CD4-positive, alpha-beta T cell treated with Interleukin-17A for 4 hours (primary cell): ENCODE measurements at regions not wholly inside any gene's neighbourhood (a gene's known extent, or its start where the extent isn't known, plus 50 kb on each side); places are given as distances from the start of the nearest gene placed in this dataset.

Source experiments
- DNase-seq: peaks from one replicate; pipeline ENCODE4 v3.0.0-alpha.2; 2020; ENCODE audit warnings: mixed read lengths

GRCh38 chr2:144683107-144683753 is 163.3 kb upstream of the ZEB2 start:
- no peak for DNase-seq

- DNase-seq = no peak
These were observed 162.3 kb upstream of the ZEB2 start for GRCh38 chr2:144682248-144682647.

GRCh38 chr2:144681389-144681788 is 161.5 kb upstream of the ZEB2 start:
- DNase-seq = no peak

DNA sequence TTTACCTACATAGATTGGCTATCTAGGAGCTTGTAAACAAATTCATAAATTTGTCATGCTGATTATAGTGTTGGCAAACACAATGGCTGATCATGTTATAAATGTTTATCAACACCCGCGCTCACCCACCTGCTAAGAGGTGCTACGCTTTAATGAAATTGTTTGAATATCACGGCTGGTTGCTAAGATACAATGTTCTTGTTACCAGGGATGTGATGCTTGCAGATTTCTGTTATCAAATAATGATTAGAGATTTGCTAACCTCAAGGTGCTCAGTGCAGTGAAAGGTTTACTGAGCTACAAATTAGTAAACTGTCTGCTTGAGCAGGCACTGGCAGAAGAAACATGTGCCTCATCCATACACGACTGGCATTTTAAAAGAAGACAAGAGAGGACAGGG is 160.0 kb upstream of the ZEB2 start:
- DNase-seq = no peak

- DNase-seq = no peak
These were observed 158.8 kb upstream of the ZEB2 start for GRCh38 chr2:144678736-144679135.

DNA sequence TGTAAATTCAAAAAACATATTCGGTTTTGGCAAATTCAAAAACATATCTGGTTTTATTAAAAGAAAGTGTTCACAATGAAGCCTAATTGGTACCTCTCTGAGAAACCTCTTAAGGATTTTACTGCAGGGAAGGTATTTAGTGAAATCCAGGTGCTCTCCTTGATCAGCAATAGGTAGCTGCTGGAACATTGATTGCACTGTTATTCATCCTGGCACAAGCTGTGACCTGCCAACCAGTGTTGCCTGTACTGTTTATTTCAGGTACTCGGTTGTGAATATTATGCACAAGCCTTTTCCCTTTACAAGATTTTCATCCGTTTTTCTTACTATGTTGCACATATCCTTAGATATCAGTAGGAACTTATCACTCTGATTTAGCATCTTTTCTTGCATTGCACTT is 155.8 kb upstream of the ZEB2 start:
- no peak for DNase-seq

DNA sequence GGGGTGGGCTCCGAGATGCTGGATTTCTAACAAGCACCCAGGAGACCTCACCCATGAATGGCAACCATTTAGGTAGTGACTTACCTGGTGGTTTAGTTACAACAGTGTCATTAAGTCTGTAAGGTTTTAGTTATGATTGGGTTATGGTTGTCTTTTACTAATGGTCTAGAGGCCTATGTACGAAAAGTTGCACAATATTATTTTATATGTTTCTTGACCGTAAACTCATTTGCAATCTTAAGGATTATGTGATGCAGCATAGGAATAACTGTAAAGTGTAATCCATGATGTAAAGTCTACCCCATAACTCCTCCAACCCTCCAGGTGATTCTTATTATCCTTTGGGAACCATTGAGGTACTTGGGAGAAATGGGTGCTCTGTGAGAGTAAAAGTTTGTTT is 155.4 kb upstream of the ZEB2 start:
- no peak for DNase-seq

- no peak for DNase-seq
These were observed 154.2 kb upstream of the ZEB2 start for GRCh38 chr2:144674071-144674470.

GRCh38 chr2:144673456-144673855 is 153.5 kb upstream of the ZEB2 start:
- DNase-seq = no peak

- DNase-seq = no peak
These were observed 152.0 kb upstream of the ZEB2 start for GRCh38 chr2:144671695-144672455.

DNA sequence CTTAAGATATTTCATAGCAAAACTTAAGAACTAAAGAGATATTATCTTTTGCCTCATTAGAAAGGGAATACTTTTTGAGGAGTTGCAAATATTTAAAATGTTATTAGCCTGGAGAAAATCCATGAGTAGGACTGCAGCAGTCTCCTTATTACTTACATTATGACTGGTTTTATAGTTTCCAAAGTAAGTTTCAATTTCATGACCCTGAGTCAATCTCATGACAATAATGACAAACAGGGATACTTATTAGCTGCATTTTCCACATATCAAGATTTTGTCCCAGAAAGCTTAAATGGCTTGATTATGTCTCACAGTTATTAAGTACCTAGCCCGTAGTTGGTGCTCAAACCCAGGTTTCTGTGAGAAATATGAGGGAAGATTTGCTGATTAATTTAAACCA is 150.8 kb upstream of the ZEB2 start:
- DNase-seq = no peak

DNA sequence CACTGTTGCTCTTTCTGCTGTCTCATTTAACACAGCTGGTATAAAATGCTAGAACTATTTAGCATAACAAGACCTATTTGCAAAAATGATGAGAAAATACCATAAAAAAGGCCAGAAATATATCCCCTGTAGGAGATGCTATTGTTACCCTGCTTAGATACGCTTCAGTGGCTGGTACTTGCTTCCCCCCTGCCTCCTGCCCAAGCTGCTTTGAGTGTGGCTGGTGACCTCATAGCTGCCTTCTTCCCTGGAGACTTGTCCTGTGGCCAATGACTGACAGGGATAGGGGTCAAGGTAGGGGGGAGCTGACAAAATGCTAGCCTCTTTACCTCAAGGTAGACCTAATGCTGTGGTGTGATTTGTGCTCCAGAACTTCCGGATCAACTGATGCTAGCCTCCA is 150.2 kb upstream of the ZEB2 start:
- DNase-seq = no peak

GRCh38 chr2:144669196-144669987 is 149.5 kb upstream of the ZEB2 start:
- DNase-seq = no peak

GRCh38 chr2:144668493-144669110 is 148.7 kb upstream of the ZEB2 start:
- DNase-seq = no peak

DNA sequence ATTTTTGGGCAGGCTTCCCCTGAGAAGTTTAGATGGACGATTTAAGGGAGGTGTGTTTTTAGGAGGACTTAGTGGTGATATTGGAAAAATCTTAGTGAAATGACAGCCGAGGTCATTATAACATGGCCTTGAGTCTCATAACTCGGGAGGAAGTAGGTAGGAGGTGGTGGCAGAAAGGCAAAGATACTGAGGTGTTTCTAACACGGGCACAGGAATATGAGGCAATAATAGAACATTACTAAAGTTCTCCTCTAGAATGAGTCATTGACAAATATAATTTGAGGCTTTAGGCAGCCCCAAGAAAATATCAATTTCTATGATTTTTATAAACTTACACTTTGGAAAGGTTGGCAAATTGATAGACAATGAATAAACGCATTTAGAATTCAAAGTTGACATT is 146.1 kb upstream of the ZEB2 start:
- DNase-seq = no peak

DNA sequence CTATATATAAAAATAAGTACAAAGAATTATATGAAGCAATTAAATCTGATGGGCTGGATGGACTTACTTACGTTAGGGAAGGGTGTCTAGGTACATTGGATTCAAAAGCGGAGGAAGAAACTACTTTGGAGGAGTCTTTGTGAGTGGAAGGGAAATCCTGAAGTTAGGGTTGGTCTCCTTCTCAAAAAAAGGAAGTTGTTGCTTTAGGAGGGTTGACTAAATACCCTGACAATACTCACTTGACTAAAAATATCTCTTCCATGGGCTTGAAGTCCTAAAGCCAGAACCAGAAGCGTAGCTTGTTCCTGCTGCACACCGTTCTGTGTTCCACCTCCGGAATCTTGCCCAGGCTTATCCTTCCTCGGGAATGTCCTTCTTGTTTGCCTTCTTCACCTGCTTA is 143.3 kb upstream of the ZEB2 start:
- DNase-seq = no peak

- no peak for DNase-seq
These were observed 140.8 kb upstream of the ZEB2 start for GRCh38 chr2:144660518-144661316.

- peak; percentile 24 for DNase-seq
These were observed 139.9 kb upstream of the ZEB2 start for GRCh38 chr2:144659731-144660275.

DNA sequence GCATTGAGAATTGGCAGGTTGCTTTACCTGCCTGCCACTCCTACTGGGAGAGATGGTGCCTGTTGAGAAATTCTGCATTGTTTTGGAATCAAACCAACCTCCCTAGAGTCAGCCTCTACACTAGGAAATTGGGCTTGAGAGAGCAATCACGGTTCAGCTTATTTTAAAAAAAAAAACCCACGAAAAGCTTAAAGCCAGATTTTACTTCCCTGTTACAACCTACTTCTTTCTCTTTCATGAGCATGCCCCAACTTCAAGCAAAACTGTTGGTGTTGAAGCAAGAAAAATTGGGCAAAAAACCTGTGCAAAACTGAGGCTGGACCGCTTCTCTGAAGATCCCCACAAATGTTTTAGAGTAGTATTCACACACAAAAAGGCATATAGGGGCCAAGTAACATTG is 134.6 kb upstream of the ZEB2 start:
- DNase-seq = no peak

DNA sequence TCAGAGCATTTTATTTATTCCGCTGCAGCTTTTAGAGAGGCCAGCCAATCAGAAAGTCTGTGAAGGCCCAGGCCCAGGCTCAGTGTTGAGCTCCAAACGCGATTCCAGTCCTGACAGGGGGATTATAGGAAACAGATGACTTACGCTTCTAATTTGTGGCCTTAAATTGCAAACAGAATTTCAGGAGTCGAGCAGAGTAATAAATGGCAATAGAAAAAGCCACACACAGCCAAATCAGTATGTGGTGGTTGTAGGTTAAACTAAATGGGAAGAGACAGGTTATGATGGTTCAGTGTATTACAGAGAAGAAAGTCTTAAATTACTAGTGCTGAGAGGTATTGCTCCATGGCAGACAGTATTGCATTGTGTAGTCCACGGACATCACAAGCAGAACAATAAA is 131.0 kb upstream of the ZEB2 start:
- DNase-seq = no peak

DNA sequence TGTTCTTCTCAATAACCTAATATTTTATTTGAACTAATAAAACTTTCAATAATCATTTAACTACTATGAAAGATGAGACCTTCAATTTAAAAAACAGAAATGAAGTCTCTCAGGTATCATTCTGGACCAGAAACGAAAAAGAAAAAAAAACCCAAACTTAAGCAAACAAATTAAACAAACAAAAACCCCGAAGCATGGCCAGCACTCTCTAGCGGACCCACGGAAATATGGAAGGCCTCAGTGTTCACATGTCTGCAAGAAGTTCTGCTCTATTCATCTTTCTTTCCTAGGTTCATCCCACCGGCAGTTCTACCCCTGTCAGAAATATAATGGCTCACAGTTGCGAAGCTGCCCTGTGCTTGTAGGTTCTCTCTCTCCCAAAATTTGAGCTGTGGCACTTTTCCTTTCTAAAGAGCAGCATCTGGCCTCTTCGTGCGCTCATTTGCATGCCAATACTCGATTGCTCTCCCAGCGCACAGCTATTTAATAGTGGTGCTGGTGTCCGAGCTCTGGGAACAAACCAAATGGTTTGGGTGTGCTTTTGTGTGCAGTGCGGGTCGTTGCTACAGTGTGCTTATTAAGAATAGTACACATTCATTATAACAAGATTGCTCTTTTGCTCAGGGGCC is 129.0 kb upstream of the ZEB2 start:
- DNase-seq = no peak
